D721Med (cell line): ENCODE measurements at regions not wholly inside any gene's neighbourhood (a gene's known extent, or its start where the extent isn't known, plus 50 kb on each side); places are given as distances from the start of the nearest gene placed in this dataset.

Experiments
- DNase-seq: peaks from one replicate; pipeline ENCODE4 v3.0.0; 2011; ENCODE audit warnings: low spot score; ENCODE audit not compliant: insufficient read length
- FAIRE-seq: peaks from 2 replicates; lab custom pipeline; 2011; peaks lifted over from hg19 to GRCh38; lab: Jason Lieb, UNC
- TF ChIP-seq, protein P1 (sequence below): IDR thresholded peaks from 2 replicates; pipeline ENCODE4 v1.5.1; 2012; ENCODE audit warnings: mild to moderate bottlenecking, control low read depth; ENCODE audit not compliant: insufficient read depth; ENCODE audit errors: missing control alignments

- no peak for FAIRE-seq
- DNase-seq, result no peak
- TF ChIP-seq, protein P1, sequence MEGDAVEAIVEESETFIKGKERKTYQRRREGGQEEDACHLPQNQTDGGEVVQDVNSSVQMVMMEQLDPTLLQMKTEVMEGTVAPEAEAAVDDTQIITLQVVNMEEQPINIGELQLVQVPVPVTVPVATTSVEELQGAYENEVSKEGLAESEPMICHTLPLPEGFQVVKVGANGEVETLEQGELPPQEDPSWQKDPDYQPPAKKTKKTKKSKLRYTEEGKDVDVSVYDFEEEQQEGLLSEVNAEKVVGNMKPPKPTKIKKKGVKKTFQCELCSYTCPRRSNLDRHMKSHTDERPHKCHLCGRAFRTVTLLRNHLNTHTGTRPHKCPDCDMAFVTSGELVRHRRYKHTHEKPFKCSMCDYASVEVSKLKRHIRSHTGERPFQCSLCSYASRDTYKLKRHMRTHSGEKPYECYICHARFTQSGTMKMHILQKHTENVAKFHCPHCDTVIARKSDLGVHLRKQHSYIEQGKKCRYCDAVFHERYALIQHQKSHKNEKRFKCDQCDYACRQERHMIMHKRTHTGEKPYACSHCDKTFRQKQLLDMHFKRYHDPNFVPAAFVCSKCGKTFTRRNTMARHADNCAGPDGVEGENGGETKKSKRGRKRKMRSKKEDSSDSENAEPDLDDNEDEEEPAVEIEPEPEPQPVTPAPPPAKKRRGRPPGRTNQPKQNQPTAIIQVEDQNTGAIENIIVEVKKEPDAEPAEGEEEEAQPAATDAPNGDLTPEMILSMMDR, result no peak
These were observed 893.9 kb downstream of the PCDH7 start for GRCh38 chr4:31613946-31614623.

DNA sequence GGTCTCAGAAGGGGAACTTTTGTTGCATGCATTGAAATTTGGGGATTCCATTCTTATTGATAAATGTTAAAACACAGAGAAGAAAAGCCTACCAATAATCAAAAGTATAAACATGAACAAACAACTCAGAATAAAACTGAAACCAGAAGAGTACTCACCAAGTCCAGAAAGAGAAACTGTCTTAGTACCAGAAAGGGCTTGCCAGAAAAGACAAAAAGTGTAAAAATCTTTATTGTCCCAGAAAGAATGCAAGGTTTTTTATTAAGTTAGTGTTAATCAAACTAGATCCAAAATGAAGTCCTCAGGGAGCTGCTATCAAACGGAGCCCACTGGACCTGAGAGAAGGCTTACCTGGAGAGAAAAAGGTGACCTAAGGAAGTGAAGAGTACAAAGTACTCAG, 897.5 kb downstream of the PCDH7 start:
- FAIRE-seq, result no peak
- TF ChIP-seq, protein P1, result no peak
- DNase-seq, result no peak

DNA sequence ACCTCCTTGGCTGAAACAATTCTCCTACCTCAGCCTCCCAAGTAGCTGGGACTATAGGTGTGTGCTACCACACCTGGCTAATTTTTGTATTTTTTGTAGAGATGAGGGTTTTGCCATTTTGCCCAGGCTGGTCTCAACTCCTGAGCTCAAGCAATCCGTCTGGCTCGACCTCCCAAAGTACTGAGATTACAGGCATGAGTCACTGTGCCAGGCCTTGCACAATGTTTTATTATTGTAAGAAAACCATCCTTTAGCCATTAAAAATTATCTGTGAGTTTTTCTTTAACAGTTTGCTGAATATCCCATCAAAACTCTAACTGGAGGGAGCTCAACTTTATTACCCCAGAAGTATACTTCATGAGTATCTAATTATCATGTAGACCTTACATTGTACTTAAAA, 900.3 kb downstream of the PCDH7 start:
- TF ChIP-seq, protein P1, result no peak
- DNase-seq (no peak), FAIRE-seq (no peak)

GRCh38 chr4:31645236-31645635, 925.1 kb downstream of the PCDH7 start:
- DNase-seq (no peak), FAIRE-seq (no peak)
- TF ChIP-seq, protein P1, result no peak

GRCh38 chr4:31647786-31648185, 927.6 kb downstream of the PCDH7 start:
- DNase-seq (no peak), FAIRE-seq (no peak)
- TF ChIP-seq, protein P1, result no peak

DNA sequence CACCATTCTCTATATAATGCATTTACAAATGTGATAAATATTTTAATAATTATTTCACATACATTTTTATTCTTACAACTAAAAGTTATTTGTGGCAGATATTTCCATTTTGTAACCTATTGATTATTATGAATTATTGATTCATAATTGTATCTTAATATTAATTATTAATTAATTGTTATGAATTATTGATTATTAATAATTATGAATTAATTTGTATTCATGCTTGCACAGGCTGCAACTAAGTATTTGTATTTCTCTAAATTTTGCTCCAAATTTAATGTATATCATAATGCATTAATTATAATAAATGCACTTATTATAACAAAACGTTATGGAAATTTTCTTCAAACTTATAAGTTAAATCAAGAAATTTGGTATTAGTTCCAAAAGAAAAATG, 929.7 kb downstream of the PCDH7 start:
- DNase-seq (no peak), FAIRE-seq (no peak)
- TF ChIP-seq, protein P1, result no peak

- TF ChIP-seq, protein P1, result no peak
- no peak for DNase-seq
- FAIRE-seq, result no peak
These were observed 931.4 kb downstream of the PCDH7 start for GRCh38 chr4:31651541-31651940.
